Psoas muscle (tissue), 7 donors: ENCODE measurements at regions not wholly inside any gene's neighbourhood (a gene's known extent, or its start where the extent isn't known, plus 50 kb on each side); places are given as distances from the start of the nearest gene placed in this dataset.

ENCODE experiments used
- ATAC-seq, 4 donors: fragments of 200-7000 bp; cut with Tn5 transposase; one replicate each; pipeline ENCODE4 v1.9.1; 2020; ENCODE audit warnings: moderate library complexity in 3 of 4, mild to moderate bottlenecking in 2 of 4
- DNase-seq, 2 donors: peaks; one replicate each; pipeline ENCODE4 v3.0.0-alpha.2; 2020
- H3K27ac ChIP-seq: fragments of 200-600 bp; one replicate; pipeline ENCODE4 v1.8.0; 2022
- H3K27me3 ChIP-seq, 3 donors: fragments of 200-600 bp in 1 of 3; one replicate each; pipeline versions ENCODE4 v1.6.1 to v1.8.0; 2013 to 2022; ENCODE audit warnings: low read length in 2 of 3, mild to moderate bottlenecking in 2 of 3, moderate library complexity in 1 of 3; ENCODE audit not compliant: insufficient read depth in 3 of 3
- H3K36me3 ChIP-seq, 2 donors: fragments of 200-600 bp in 1 of 2; one replicate each; pipeline versions ENCODE4 v1.6.1 to v1.8.0; 2013 to 2022; ENCODE audit warnings: low read depth in 1 of 2, mild to moderate bottlenecking in 1 of 2, moderate library complexity in 1 of 2; ENCODE audit not compliant: insufficient read depth in 1 of 2
- H3K4me1 ChIP-seq: fragments of 200-600 bp; one replicate; pipeline ENCODE4 v1.8.0; 2022
- H3K4me3 ChIP-seq: fragments of 200-600 bp; one replicate; pipeline ENCODE4 v1.8.0; 2022; ENCODE audit warnings: mild to moderate bottlenecking
- H3K9me3 ChIP-seq: fragments of 200-600 bp; one replicate; pipeline ENCODE4 v1.8.0; 2022
- WGBS, 3 donors: extraction: QIAGEN DNeasy Blood & Tissue Kit; methylation state at CpG; one replicate each; pipeline versions ENCODE4 v1.1.6 to v1.1.7; 2013; 5-methylcytosine and 5-hydroxymethylcytosine counted together
- intact Hi-C, 2 donors: fragments of 100-400 bp; cut with DNase I; formaldehyde crosslinking; loops; one replicate each; pipeline versions ENCODE4 v1.11.0 to v1.14.2; 2022
- TF ChIP-seq, protein P1 (sequence below): fragments of 200-600 bp; IDR thresholded peaks from one replicate; pipeline ENCODE4 v1.8.0; 2022; ENCODE audit warnings: antibody characterized with exemption
- donor health status: healthy with polysubstance abuse.
- donor health status: DM: no; HTN: no; CAD: no; lungs with moderate emphysema.
- donor health status: Bipolar disorder and iron deficiency.
- donor health status: healthy.
- donor health status: DM: yes; HTN: yes; CAD: no.
- donor health status: DM: no; HTN: no; CAD: no.
- donor health status: DM: yes; HTN: yes; CAD: no.

DNA sequence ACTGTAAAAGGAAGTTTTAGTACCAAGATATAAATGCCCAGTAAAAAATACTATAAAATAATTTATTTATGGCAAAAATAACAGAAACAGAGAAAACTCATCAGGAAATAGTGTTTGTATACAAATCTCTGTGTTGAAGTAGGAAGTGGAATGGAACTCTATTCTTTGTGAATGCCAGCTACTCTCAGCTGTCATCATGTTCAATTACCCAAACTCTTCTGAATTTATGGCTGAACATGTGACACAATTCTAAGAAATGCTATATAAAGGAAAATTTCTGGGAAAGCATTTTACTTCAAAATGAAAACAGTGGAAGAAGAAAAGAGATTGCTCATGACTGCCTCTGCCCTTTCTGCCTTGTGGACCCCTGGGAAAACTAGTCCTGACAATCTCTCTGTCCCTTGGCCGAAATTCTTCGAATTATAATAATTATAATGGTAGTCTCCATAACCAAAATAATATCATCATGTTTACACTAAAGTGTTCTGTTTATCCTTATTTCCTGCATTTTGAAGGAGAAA is 522.3 kb upstream of the ST8SIA4 start:
- no peak for ATAC-seq
- Histone ChIP-seq H3K27ac (no peak overlapping the region), H3K27me3 (no peaks in the 10 kb centered on the region), H3K4me3 (no peak overlapping the region), H3K36me3 (no peaks in the 10 kb centered on the region), H3K4me1 (no peaks in the 10 kb centered on the region), H3K9me3 (peaks cover 1% of the 10 kb centered on the region)
- intact Hi-C loops, result loop anchor here in 1 of 2 donors (2.0 kb wide), 1 partner anchor 41 kb away; no protein-coding TSS in a partner anchor
- TF ChIP-seq, protein P1, sequence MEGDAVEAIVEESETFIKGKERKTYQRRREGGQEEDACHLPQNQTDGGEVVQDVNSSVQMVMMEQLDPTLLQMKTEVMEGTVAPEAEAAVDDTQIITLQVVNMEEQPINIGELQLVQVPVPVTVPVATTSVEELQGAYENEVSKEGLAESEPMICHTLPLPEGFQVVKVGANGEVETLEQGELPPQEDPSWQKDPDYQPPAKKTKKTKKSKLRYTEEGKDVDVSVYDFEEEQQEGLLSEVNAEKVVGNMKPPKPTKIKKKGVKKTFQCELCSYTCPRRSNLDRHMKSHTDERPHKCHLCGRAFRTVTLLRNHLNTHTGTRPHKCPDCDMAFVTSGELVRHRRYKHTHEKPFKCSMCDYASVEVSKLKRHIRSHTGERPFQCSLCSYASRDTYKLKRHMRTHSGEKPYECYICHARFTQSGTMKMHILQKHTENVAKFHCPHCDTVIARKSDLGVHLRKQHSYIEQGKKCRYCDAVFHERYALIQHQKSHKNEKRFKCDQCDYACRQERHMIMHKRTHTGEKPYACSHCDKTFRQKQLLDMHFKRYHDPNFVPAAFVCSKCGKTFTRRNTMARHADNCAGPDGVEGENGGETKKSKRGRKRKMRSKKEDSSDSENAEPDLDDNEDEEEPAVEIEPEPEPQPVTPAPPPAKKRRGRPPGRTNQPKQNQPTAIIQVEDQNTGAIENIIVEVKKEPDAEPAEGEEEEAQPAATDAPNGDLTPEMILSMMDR, result no peak
- no peak for DNase-seq
- 45 to 73% (median 59%) methylated on average over 2 of the region's 2 CpGs for WGBS, 3 donors

DNA sequence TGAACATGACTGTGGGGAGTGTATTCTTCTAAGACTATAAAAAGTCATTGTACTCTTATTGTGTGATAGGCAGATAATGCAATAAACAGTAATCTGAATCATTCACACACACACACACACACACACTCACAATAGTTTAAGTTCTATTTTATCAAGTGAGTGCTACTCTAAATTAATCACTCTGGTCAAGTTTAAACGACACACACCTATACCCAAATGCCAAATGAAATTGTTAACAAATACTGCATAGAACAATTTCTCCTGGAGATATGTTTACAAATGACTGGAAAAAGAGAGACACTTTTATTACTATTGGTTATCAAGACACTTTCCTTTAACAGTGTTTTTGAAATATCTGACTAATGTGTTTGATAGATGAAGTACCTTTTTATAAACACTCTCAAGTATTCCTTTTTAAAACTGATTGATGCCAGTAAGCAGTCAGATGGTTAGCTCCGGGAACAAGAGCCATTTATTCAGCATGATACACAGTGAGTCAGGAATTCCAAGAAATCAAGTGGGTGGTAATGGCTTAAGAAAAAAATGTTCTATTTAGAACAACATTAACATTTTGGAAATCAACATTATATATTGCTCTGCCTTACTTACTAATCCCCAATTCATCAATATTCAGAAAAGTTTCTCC is 521.6 kb upstream of the ST8SIA4 start:
- H3K4me1 ChIP-seq, result no peaks in the 10 kb centered on the region
- no peak overlapping the region for H3K4me3 ChIP-seq
- H3K9me3 ChIP-seq, result no peaks in the 10 kb centered on the region
- no peak for ATAC-seq
- no peak for DNase-seq
- no peaks in the 10 kb centered on the region for H3K36me3 ChIP-seq
- no peaks in the 10 kb centered on the region for H3K27me3 ChIP-seq
- 35 to 44% (median 38%) methylated on average over 2 of the region's 2 CpGs for WGBS, 3 donors
- TF ChIP-seq, protein P1, result no peak
- no peak overlapping the region for H3K27ac ChIP-seq
- intact Hi-C loops, result loop anchor here in 1 of 2 donors (2.0 kb wide), 1 partner anchor 42 kb away; no protein-coding TSS in a partner anchor

DNA sequence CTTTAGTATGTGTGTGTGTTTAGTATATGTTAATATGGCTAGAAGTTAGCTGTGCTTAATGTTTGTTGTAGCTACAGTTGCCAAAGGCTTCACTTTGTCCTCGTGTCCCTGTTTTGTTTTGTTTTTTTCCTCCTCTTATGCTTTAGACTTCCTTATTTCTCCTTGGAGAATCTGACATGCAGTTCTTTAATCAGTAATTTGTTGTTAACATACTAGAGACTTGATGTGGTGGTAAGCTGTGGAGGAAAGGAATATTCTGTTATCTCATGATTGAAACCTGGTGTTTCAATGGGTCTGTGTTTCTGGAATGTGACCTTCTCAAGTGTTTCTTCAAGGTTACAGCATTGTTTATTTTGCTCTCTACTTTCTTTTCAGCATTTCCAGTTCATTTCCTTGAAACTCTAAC is 515.6 kb upstream of the ST8SIA4 start:
- DNase-seq (no peak), ATAC-seq (no peak)
- H3K9me3 ChIP-seq, result no peaks in the 10 kb centered on the region
- no peaks in the 10 kb centered on the region for H3K36me3 ChIP-seq
- no peaks in the 10 kb centered on the region for H3K27me3 ChIP-seq
- no peak overlapping the region for H3K4me3 ChIP-seq
- TF ChIP-seq, protein P1, result no peak
- WGBS, 3 donors, result 0 to 8% (median 7%) methylated on average over 1 of the region's 1 CpG
- intact Hi-C loops, result loop anchor here in 1 of 2 donors (1.0 kb wide), 1 partner anchor 11 kb away; no protein-coding TSS in a partner anchor
- H3K27ac ChIP-seq, result no peak overlapping the region
- no peaks in the 10 kb centered on the region for H3K4me1 ChIP-seq

DNA sequence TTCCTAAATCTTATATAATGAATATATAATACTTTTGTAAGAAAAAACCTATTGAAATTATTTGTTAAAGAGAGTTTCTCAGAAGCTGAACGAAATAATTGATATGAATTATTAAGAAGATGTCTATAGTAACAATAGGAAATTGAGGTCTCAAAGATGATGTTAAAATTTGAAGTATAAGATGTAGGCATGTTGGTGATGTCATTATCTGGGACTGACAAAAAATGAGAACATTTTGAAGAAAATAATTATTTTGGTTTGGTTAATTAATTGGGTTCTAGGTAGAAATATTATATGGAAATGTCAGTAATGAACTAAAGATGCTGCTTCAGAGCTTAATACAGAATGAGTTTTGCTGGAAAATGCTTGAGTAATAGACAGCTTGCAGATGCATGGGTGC is 501.4 kb upstream of the ST8SIA4 start:
- H3K4me1 ChIP-seq, result no peaks in the 10 kb centered on the region
- ATAC-seq (no peak), DNase-seq (no peak)
- H3K4me3 ChIP-seq, result no peak overlapping the region
- intact Hi-C loops, result no loop called here
- no peaks in the 10 kb centered on the region for H3K27me3 ChIP-seq
- WGBS, 3 donors, result 70 to 81% (median 72%) methylated on average over 1 of the region's 1 CpG
- TF ChIP-seq, protein P1, result no peak
- H3K27ac ChIP-seq, result no peak overlapping the region
- H3K36me3 ChIP-seq, result no peaks in the 10 kb centered on the region
- peaks cover 5% of the 10 kb centered on the region for H3K9me3 ChIP-seq
